Stomach (tissue), 8 donors: ENCODE measurements at regions not wholly inside any gene's neighbourhood (a gene's known extent, or its start where the extent isn't known, plus 50 kb on each side); places are given as distances from the start of the nearest gene placed in this dataset.

Experiments
- DNase-seq, 2 donors: peaks; one replicate each; pipeline versions ENCODE4 v3.0.0 to v3.0.0-alpha.2; 2013 to 2019
- H3K27ac ChIP-seq, 5 donors: fragments of 200-600 bp in 4 of 5; sonication (generic) in 4 of 5; one replicate each; pipeline ENCODE4 v1.5.1; 2013 to 2019; ENCODE audit warnings: mild to moderate bottlenecking in 1 of 5, moderate library complexity in 1 of 5
- H3K27me3 ChIP-seq, 3 donors: fragments of 200-600 bp; sonication (generic); one replicate each; pipeline ENCODE4 v1.5.1; 2017 to 2019; ENCODE audit warnings: mixed run types in 1 of 3
- H3K36me3 ChIP-seq, 4 donors: fragments of 200-600 bp; sonication (generic); 1 replicate in 3 of 4; 2 replicates in 1 of 4; pipeline ENCODE4 v1.5.1; 2016 to 2019
- H3K4me1 ChIP-seq, 4 donors: fragments of 200-600 bp; sonication (generic); one replicate each; pipeline ENCODE4 v1.5.1; 2016 to 2019
- H3K4me3 ChIP-seq, 4 donors: fragments of 200-600 bp; sonication (generic) in 3 of 4; one replicate each; pipeline ENCODE4 v1.5.1; 2016 to 2019; ENCODE audit warnings: mild to moderate bottlenecking in 1 of 4
- H3K9me3 ChIP-seq, 4 donors: fragments of 200-600 bp; sonication (generic); one replicate each; pipeline ENCODE4 v1.5.1; 2016 to 2019
- CTCF ChIP-seq, 7 experiments: fragments of 450-650 bp in 4 of 7; fragments of 200-600 bp in 3 of 7; sonication (generic) in 3 of 7; IDR thresholded peaks; one replicate each; pipeline ENCODE4 v1.5.1; 2016 to 2019; ENCODE audit warnings: antibody characterized with exemption in 7 of 7, control low read depth in 2 of 7, mild to moderate bottlenecking in 1 of 7
- EP300 ChIP-seq: sonication (generic); formaldehyde crosslinking; IDR thresholded peaks from one replicate; pipeline ENCODE4 v1.6.1; 2017; ENCODE audit warnings: antibody characterized with exemption
- POLR2A ChIP-seq, 4 donors: fragments of 450-650 bp; IDR thresholded peaks; one replicate each; pipeline ENCODE4 v1.6.1; 2016; ENCODE audit warnings: antibody characterized with exemption in 4 of 4, control low read depth in 2 of 4, mild to moderate bottlenecking in 1 of 4, moderate library complexity in 1 of 4
- POLR2AphosphoS5 ChIP-seq, 3 donors: sonication (generic); formaldehyde crosslinking; IDR thresholded peaks; one replicate each; pipeline ENCODE4 v1.6.1; 2016; ENCODE audit warnings: antibody characterized with exemption in 3 of 3
- WGBS, 5 donors: extraction: QIAGEN DNeasy Blood & Tissue Kit in 3 of 5; methylation state at CpG; one replicate each; pipeline versions ENCODE4 v1.1.5 to v1.1.7; 2013 to 2018; 5-methylcytosine and 5-hydroxymethylcytosine counted together
- intact Hi-C: fragments of 100-400 bp; cut with DNase I; formaldehyde crosslinking; loops from one replicate; pipeline ENCODE4 v1.15.1; 2023; ENCODE audit warnings: low total_unique reads
- donor health status: healthy with polysubstance abuse.
- donor health status: Bipolar disorder and iron deficiency.
- donor health status: healthy.

DNA sequence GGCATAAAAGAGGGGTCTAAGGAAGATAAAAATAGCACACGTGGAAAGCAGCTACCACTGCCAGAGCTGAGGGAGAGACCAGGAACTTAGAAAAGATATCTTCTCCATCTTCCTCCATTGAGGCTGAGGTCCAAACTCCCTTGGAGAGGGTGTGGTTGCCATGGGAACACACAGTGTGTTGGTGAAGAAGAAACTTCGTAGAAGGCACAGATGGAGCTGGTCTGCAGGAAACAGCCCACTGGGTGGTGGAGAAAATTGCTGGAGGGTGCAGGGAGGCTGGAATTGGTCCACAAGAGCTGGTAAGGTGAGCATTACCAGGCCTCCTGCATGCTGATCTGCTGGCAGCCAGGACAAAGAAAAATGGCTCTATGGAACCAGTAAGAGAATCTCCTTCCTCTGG is 191.0 kb downstream of the HRH4 start:
- H3K4me3 ChIP-seq: no peak overlapping the region
- H3K27me3 ChIP-seq: no peaks in the 10 kb centered on the region
- WGBS, 5 donors: 64 to 80% (median 74%) methylated on average over 2 of the region's 2 CpGs
- no peak for DNase-seq
- peaks cover 0 to 6% (median 0%) of the 10 kb centered on the region in 4 donors for H3K4me1 ChIP-seq
- TF ChIP-seq POLR2AphosphoS5 (IDR thresholded peaks at IDR 0.05) (no peak), CTCF (IDR thresholded peaks at IDR 0.05) (no peak), POLR2A (IDR thresholded peaks at IDR 0.05) (no peak), EP300 (no peak)
- peaks cover 0 to 5% (median 4%) of the 10 kb centered on the region in 4 donors for H3K9me3 ChIP-seq
- H3K36me3 ChIP-seq: no peaks in the 10 kb centered on the region
- intact Hi-C loops: no loop called here
- H3K27ac ChIP-seq: no peak overlapping the region

- intact Hi-C loops: no loop called here
- TF ChIP-seq POLR2A (IDR thresholded peaks at IDR 0.05) (no peak), CTCF (IDR thresholded peaks at IDR 0.05) (no peak), EP300 (no peak)
- H3K36me3 ChIP-seq: no peaks in the 10 kb centered on the region
- no peak overlapping the region for H3K4me3 ChIP-seq
- H3K4me1 ChIP-seq: peaks cover 0 to 22% (median 2%) of the 10 kb centered on the region in 4 donors
- H3K27me3 ChIP-seq: no peaks in the 10 kb centered on the region
- DNase-seq: no peak
- WGBS, 5 donors: 47 to 58% (median 50%) methylated on average over 4 of the region's 4 CpGs
- peaks cover 0 to 5% (median 2%) of the 10 kb centered on the region in 4 donors for H3K9me3 ChIP-seq
- peak overlapping the region in 2 of 5 donors; percentile 3 to 4 for H3K27ac ChIP-seq
Measured at GRCh38 chr18:24656050-24656449, 195.6 kb downstream of the HRH4 start.

GRCh38 chr18:24656551-24657443 is 196.4 kb downstream of the HRH4 start:
- peak in 1 of 2 donors; percentile 17 for DNase-seq
- H3K27ac ChIP-seq: peak overlapping the region in 1 of 5 donors; percentile 30
- H3K9me3 ChIP-seq: no peaks in the 10 kb centered on the region
- peaks cover 0 to 22% (median 2%) of the 10 kb centered on the region in 4 donors for H3K4me1 ChIP-seq
- no peaks in the 10 kb centered on the region for H3K36me3 ChIP-seq
- no peak for TF ChIP-seq CTCF (IDR thresholded peaks at IDR 0.05)
- TF ChIP-seq POLR2AphosphoS5 (IDR thresholded peaks at IDR 0.05): peak in 2 of 3 donors; percentile 43 to 59
- TF ChIP-seq POLR2A (IDR thresholded peaks at IDR 0.05): no peak
- no peak for TF ChIP-seq EP300
- no peak overlapping the region for H3K4me3 ChIP-seq
- WGBS, 5 donors: 70 to 77% (median 75%) methylated on average over 7 of the region's 7 CpGs
- H3K27me3 ChIP-seq: no peaks in the 10 kb centered on the region
- intact Hi-C loops: no loop called here

DNA sequence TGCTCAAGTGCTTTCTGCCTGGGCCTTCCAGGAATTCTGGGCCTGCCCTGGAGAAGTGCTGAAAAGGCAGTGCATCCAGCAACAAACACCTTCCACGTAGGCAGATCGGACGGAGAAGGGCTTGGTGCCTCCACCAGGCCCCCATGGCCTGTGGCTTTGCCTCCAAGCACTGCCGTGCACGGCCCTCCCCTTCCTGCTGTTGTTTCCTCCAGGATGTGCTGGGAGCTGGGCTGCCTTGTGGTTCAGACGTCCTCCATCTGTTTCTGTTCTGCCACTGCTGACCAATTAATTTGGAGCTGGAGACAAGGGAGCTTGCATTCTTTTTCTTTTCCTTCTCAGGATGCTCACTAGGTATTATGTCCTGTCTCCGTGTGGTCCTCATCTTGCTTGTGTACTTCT is 197.0 kb downstream of the HRH4 start:
- Histone ChIP-seq H3K4me3 (no peak overlapping the region), H3K27ac (peak overlapping the region in 1 of 5 donors; percentile 30), H3K27me3 (peaks cover 0 to 2% (median 0%) of the 10 kb centered on the region in 3 donors), H3K36me3 (no peaks in the 10 kb centered on the region), H3K9me3 (no peaks in the 10 kb centered on the region), H3K4me1 (peaks cover 0 to 22% (median 2%) of the 10 kb centered on the region in 4 donors)
- intact Hi-C loops: no loop called here
- WGBS, 5 donors: 46 to 70% (median 63%) methylated on average over 7 of the region's 7 CpGs
- DNase-seq: peak in 1 of 2 donors; percentile 14
- TF ChIP-seq CTCF (IDR thresholded peaks at IDR 0.05) (no peak), EP300 (no peak), POLR2A (IDR thresholded peaks at IDR 0.05) (no peak), POLR2AphosphoS5 (IDR thresholded peaks at IDR 0.05) (no peak)
